ENCODE measurements at regions not wholly inside any gene's neighbourhood (a gene's known extent, or its start where the extent isn't known, plus 50 kb on each side); places are given as distances from the start of the nearest gene placed in this dataset.

GRCh38 chr2:78615956-78616355 is 409.5 kb upstream of the REG3G start:
- H3K9me3 ChIP-seq (replicated peaks in 1 of 2; ENCODE audit: control insufficient read depth in 2 of 2, insufficient read depth in 1 of 2, low read depth in 1 of 2, low read length in 2 of 2) = no peaks in the 10 kb centered on the region
- no peak overlapping the region for H3K4me2 ChIP-seq (ENCODE audit: insufficient read depth, low read length, poor library complexity, severe bottlenecking)
- no peak overlapping the region for H3K23ac ChIP-seq (ENCODE audit: low read depth, low read length, poor library complexity)
- H2BK120ac ChIP-seq (ENCODE audit: low read depth, low read length) = no peak overlapping the region
- H3K27me3 ChIP-seq (ENCODE audit: control insufficient read depth in 3 of 3, insufficient read depth in 3 of 3, low read depth in 1 of 3, low read length in 3 of 3) = no peaks in the 10 kb centered on the region
- H3K4me3 ChIP-seq (ENCODE audit: low read length in 2 of 2) = no peak overlapping the region
- H3K36me3 ChIP-seq (replicated peaks in 1 of 2; ENCODE audit: control insufficient read depth in 2 of 2, insufficient read depth in 2 of 2, low read length in 2 of 2) = no peaks in the 10 kb centered on the region
- H3K27ac ChIP-seq (replicated peaks; ENCODE audit: low read length) = no peak overlapping the region
- no peak overlapping the region for H3K18ac ChIP-seq (ENCODE audit: low read length)
- H2BK5ac ChIP-seq (ENCODE audit: low read length) = no peak overlapping the region
- H4K91ac ChIP-seq (ENCODE audit: low read depth, low read length, poor library complexity) = no peak overlapping the region
- H3K9ac ChIP-seq (ENCODE audit: low read depth, low read length, poor library complexity) = no peak overlapping the region
- no peaks in the 10 kb centered on the region for H3K4me1 ChIP-seq (ENCODE audit: control insufficient read depth in 2 of 2, insufficient read depth in 1 of 2, low read depth in 1 of 2, low read length in 2 of 2)
- no peak for DNase-seq (ENCODE audit: low spot score)
- WGBS, 2 donors (ENCODE audit: extremely low coverage in 2 of 2, insufficient read length in 2 of 2, insufficient replicate concordance in 1 of 2) = no CpG with 5 or more reads among the region's 2 CpGs
- H2AFZ ChIP-seq (ENCODE audit: low read length) = no peak overlapping the region
- no peak overlapping the region for H2BK15ac ChIP-seq (ENCODE audit: low read length)
- no peak overlapping the region for H2AK5ac ChIP-seq (ENCODE audit: low read depth, low read length)
- no peak overlapping the region for H2BK12ac ChIP-seq (ENCODE audit: low read length)
- H3K14ac ChIP-seq (ENCODE audit: low read length) = no peak overlapping the region
- no peaks in the 10 kb centered on the region for H3K79me1 ChIP-seq (ENCODE audit: low read depth, low read length)
- H4K8ac ChIP-seq (ENCODE audit: low read depth, low read length) = no peak overlapping the region
- no peak overlapping the region for H3K4ac ChIP-seq (ENCODE audit: low read length)

DNA sequence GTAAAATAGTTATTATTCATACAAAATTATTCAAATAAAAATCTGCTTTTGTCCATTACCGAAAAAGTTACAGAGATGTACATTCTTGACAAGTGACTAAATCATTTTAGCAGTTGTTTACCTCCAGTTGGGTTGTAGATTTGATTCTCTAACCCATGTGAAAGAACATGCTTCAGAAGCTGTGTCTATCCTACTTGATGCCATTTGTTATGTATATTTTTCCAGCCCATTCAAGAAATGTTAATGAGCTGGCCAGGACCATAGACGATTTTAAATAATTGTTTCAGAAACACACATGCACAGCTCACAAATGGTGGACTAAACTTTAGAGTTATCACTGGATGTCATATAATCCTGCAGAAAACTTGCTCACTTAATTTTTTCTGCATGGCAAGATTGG is 391.1 kb upstream of the REG3G start:
- Histone ChIP-seq H2BK5ac (ENCODE audit: low read length) (no peak overlapping the region), H2BK120ac (ENCODE audit: low read depth, low read length) (no peak overlapping the region), H4K8ac (ENCODE audit: low read depth, low read length) (no peak overlapping the region), H3K4me3 (ENCODE audit: low read length in 2 of 2) (no peak overlapping the region), H2BK12ac (ENCODE audit: low read length) (no peak overlapping the region), H3K9me3 (replicated peaks in 1 of 2; ENCODE audit: control insufficient read depth in 2 of 2, insufficient read depth in 1 of 2, low read depth in 1 of 2, low read length in 2 of 2) (no peaks in the 10 kb centered on the region), H3K27ac (replicated peaks; ENCODE audit: low read length) (no peak overlapping the region), H3K14ac (ENCODE audit: low read length) (no peak overlapping the region), H3K79me1 (ENCODE audit: low read depth, low read length) (no peaks in the 10 kb centered on the region), H2AFZ (ENCODE audit: low read length) (no peak overlapping the region), H3K4ac (ENCODE audit: low read length) (no peak overlapping the region), H3K4me1 (ENCODE audit: control insufficient read depth in 2 of 2, insufficient read depth in 1 of 2, low read depth in 1 of 2, low read length in 2 of 2) (no peaks in the 10 kb centered on the region), H3K18ac (ENCODE audit: low read length) (no peak overlapping the region), H3K36me3 (replicated peaks in 1 of 2; ENCODE audit: control insufficient read depth in 2 of 2, insufficient read depth in 2 of 2, low read length in 2 of 2) (no peaks in the 10 kb centered on the region), H3K9ac (ENCODE audit: low read depth, low read length, poor library complexity) (no peak overlapping the region), H3K23ac (ENCODE audit: low read depth, low read length, poor library complexity) (no peak overlapping the region), H3K27me3 (ENCODE audit: control insufficient read depth in 3 of 3, insufficient read depth in 3 of 3, low read depth in 1 of 3, low read length in 3 of 3) (no peaks in the 10 kb centered on the region), H4K91ac (ENCODE audit: low read depth, low read length, poor library complexity) (no peak overlapping the region), H2AK5ac (ENCODE audit: low read depth, low read length) (no peak overlapping the region), H3K4me2 (ENCODE audit: insufficient read depth, low read length, poor library complexity, severe bottlenecking) (no peak overlapping the region), H2BK15ac (ENCODE audit: low read length) (no peak overlapping the region)
- no CpG with 5 or more reads among the region's 2 CpGs for WGBS, 2 donors (ENCODE audit: extremely low coverage in 2 of 2, insufficient read length in 2 of 2, insufficient replicate concordance in 1 of 2)
- no peak for DNase-seq (ENCODE audit: low spot score)

GRCh38 chr2:78644854-78645253 is 380.6 kb upstream of the REG3G start:
- Histone ChIP-seq H3K4me1 (ENCODE audit: control insufficient read depth in 2 of 2, insufficient read depth in 1 of 2, low read depth in 1 of 2, low read length in 2 of 2) (peaks cover 0 to 1% of the 10 kb centered on the region in 2 donors), H4K8ac (ENCODE audit: low read depth, low read length) (no peak overlapping the region), H3K9me3 (replicated peaks in 1 of 2; ENCODE audit: control insufficient read depth in 2 of 2, insufficient read depth in 1 of 2, low read depth in 1 of 2, low read length in 2 of 2) (no peaks in the 10 kb centered on the region), H3K27ac (replicated peaks; ENCODE audit: low read length) (no peak overlapping the region), H3K4me3 (ENCODE audit: low read length in 2 of 2) (no peak overlapping the region), H3K23ac (ENCODE audit: low read depth, low read length, poor library complexity) (no peak overlapping the region), H2AFZ (ENCODE audit: low read length) (no peak overlapping the region), H3K4ac (ENCODE audit: low read length) (no peak overlapping the region), H3K18ac (ENCODE audit: low read length) (no peak overlapping the region), H2BK15ac (ENCODE audit: low read length) (no peak overlapping the region), H2BK12ac (ENCODE audit: low read length) (no peak overlapping the region), H2BK120ac (ENCODE audit: low read depth, low read length) (no peak overlapping the region), H3K14ac (ENCODE audit: low read length) (no peak overlapping the region), H3K4me2 (ENCODE audit: insufficient read depth, low read length, poor library complexity, severe bottlenecking) (no peak overlapping the region), H3K27me3 (ENCODE audit: control insufficient read depth in 3 of 3, insufficient read depth in 3 of 3, low read depth in 1 of 3, low read length in 3 of 3) (no peaks in the 10 kb centered on the region), H3K9ac (ENCODE audit: low read depth, low read length, poor library complexity) (no peak overlapping the region), H3K36me3 (replicated peaks in 1 of 2; ENCODE audit: control insufficient read depth in 2 of 2, insufficient read depth in 2 of 2, low read length in 2 of 2) (no peaks in the 10 kb centered on the region), H4K91ac (ENCODE audit: low read depth, low read length, poor library complexity) (no peak overlapping the region), H2AK5ac (ENCODE audit: low read depth, low read length) (no peak overlapping the region), H2BK5ac (ENCODE audit: low read length) (no peak overlapping the region), H3K79me1 (ENCODE audit: low read depth, low read length) (no peaks in the 10 kb centered on the region)
- WGBS, 2 donors (ENCODE audit: extremely low coverage in 2 of 2, insufficient read length in 2 of 2, insufficient replicate concordance in 1 of 2) = no CpG with 5 or more reads among the region's 1 CpG
- no peak for DNase-seq (ENCODE audit: low spot score)

- no peak overlapping the region for H2BK120ac ChIP-seq (ENCODE audit: low read depth, low read length)
- H3K4ac ChIP-seq (ENCODE audit: low read length) = no peak overlapping the region
- H2BK5ac ChIP-seq (ENCODE audit: low read length) = no peak overlapping the region
- no peak overlapping the region for H3K18ac ChIP-seq (ENCODE audit: low read length)
- no peaks in the 10 kb centered on the region for H3K36me3 ChIP-seq (replicated peaks in 1 of 2; ENCODE audit: control insufficient read depth in 2 of 2, insufficient read depth in 2 of 2, low read length in 2 of 2)
- no peak overlapping the region for H2AK5ac ChIP-seq (ENCODE audit: low read depth, low read length)
- no peak overlapping the region for H4K8ac ChIP-seq (ENCODE audit: low read depth, low read length)
- H3K9ac ChIP-seq (ENCODE audit: low read depth, low read length, poor library complexity) = no peak overlapping the region
- WGBS, 2 donors (ENCODE audit: extremely low coverage in 2 of 2, insufficient read length in 2 of 2, insufficient replicate concordance in 1 of 2) = no CpG with 5 or more reads among the region's 5 CpGs
- no peaks in the 10 kb centered on the region for H3K27me3 ChIP-seq (ENCODE audit: control insufficient read depth in 3 of 3, insufficient read depth in 3 of 3, low read depth in 1 of 3, low read length in 3 of 3)
- H2AFZ ChIP-seq (ENCODE audit: low read length) = no peak overlapping the region
- DNase-seq (ENCODE audit: low spot score) = no peak
- no peak overlapping the region for H3K27ac ChIP-seq (replicated peaks; ENCODE audit: low read length)
- H3K4me1 ChIP-seq (ENCODE audit: control insufficient read depth in 2 of 2, insufficient read depth in 1 of 2, low read depth in 1 of 2, low read length in 2 of 2) = peaks cover 0 to 1% of the 10 kb centered on the region in 2 donors
- H3K9me3 ChIP-seq (replicated peaks in 1 of 2; ENCODE audit: control insufficient read depth in 2 of 2, insufficient read depth in 1 of 2, low read depth in 1 of 2, low read length in 2 of 2) = no peaks in the 10 kb centered on the region
- H3K14ac ChIP-seq (ENCODE audit: low read length) = no peak overlapping the region
- H3K79me1 ChIP-seq (ENCODE audit: low read depth, low read length) = no peaks in the 10 kb centered on the region
- H3K4me2 ChIP-seq (ENCODE audit: insufficient read depth, low read length, poor library complexity, severe bottlenecking) = no peak overlapping the region
- no peak overlapping the region for H2BK12ac ChIP-seq (ENCODE audit: low read length)
- no peak overlapping the region for H2BK15ac ChIP-seq (ENCODE audit: low read length)
- H3K4me3 ChIP-seq (ENCODE audit: low read length in 2 of 2) = no peak overlapping the region
- no peak overlapping the region for H3K23ac ChIP-seq (ENCODE audit: low read depth, low read length, poor library complexity)
- H4K91ac ChIP-seq (ENCODE audit: low read depth, low read length, poor library complexity) = no peak overlapping the region
Observed at GRCh38 chr2:78646533-78647364, 378.8 kb upstream of the REG3G start.
